Osteocyte (in vitro differentiated cells): ENCODE measurements at regions not wholly inside any gene's neighbourhood (a gene's known extent, or its start where the extent isn't known, plus 50 kb on each side); places are given as distances from the start of the nearest gene placed in this dataset.

ENCODE experiments used
- DNase-seq: peaks from one replicate; pipeline ENCODE4 v3.0.0; 2021; ENCODE audit warnings: mixed read lengths; ENCODE audit not compliant: unreplicated experiment; ENCODE audit errors: extremely low spot score
- H3K27ac Mint-ChIP-seq: one replicate; pipeline ENCODE4 v1.8.0; 2021; ENCODE audit warnings: mild to moderate bottlenecking, mixed read lengths; ENCODE audit not compliant: unreplicated experiment
- H3K27me3 Mint-ChIP-seq: one replicate; pipeline ENCODE4 v1.8.0; 2021; ENCODE audit warnings: mixed read lengths; ENCODE audit not compliant: unreplicated experiment
- H3K36me3 Mint-ChIP-seq: one replicate; pipeline ENCODE4 v1.8.0; 2021; ENCODE audit warnings: mixed read lengths; ENCODE audit not compliant: unreplicated experiment
- H3K4me1 Mint-ChIP-seq: one replicate; pipeline ENCODE4 v1.8.0; 2021; ENCODE audit warnings: mixed read lengths; ENCODE audit not compliant: unreplicated experiment
- H3K4me3 Mint-ChIP-seq: one replicate; pipeline ENCODE4 v1.8.0; 2021; ENCODE audit warnings: mild to moderate bottlenecking, moderate library complexity, mixed read lengths; ENCODE audit not compliant: unreplicated experiment
- H3K9me3 Mint-ChIP-seq: one replicate; pipeline ENCODE4 v1.8.0; 2021; ENCODE audit warnings: mixed read lengths; ENCODE audit not compliant: unreplicated experiment
- TF ChIP-seq, protein P1 (sequence below): fragments of 200-600 bp; sonication (generic); IDR thresholded peaks from 2 replicates; pipeline ENCODE4 v1.5.0; 2021; ENCODE audit warnings: antibody characterized with exemption, mild to moderate bottlenecking, moderate library complexity

DNA sequence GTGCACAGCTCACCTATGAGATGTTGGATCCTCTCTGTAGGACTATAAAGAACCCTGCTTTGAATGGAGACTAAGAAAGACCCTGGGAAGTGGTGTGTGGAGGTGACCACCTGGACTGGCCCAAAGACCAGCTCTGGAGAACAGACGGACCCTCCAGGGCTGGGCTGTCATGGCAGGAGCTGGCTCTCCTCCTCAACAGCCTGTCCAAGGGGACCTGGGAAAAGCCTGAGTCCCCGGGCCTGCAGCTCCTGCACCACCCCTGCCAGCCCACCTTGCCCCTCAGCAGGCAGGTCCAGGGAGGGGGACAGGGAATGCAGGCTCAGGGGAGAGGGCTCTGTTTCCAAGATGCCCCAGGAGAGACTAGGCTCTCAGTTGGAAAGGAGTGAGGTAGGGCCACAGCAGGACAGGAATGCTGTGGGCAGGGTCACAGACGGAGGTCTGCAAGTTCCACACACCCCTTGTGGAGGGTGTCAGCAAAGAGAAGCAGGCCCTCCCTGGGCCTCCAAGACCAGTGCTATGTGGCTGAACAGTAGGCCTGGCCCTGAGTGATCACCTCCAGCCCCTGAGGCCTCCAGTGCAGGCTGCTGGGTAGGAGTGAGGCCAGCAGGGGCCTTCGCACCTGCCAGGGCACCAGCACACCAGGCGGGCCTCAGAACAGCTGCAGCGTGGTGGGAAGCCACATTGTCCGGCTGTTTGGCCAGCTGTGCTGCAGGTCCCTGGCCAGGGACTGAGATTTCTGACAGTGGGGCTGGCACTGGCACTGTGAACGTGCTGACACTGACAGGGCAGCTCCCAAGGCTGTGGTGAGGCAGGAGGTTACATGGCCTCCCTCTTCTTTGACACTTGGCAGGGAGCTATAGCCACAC lies 86.4 kb upstream of the OTOS start:
- Mint-ChIP-seq H3K27me3 (peaks cover 31% of the 10 kb centered on the region), H3K9me3 (peaks cover 24% of the 10 kb centered on the region), H3K4me1 (no peaks in the 10 kb centered on the region), H3K36me3 (peaks cover 5% of the 10 kb centered on the region), H3K4me3 (no peak overlapping the region), H3K27ac (no peak overlapping the region)
- TF ChIP-seq, protein P1, sequence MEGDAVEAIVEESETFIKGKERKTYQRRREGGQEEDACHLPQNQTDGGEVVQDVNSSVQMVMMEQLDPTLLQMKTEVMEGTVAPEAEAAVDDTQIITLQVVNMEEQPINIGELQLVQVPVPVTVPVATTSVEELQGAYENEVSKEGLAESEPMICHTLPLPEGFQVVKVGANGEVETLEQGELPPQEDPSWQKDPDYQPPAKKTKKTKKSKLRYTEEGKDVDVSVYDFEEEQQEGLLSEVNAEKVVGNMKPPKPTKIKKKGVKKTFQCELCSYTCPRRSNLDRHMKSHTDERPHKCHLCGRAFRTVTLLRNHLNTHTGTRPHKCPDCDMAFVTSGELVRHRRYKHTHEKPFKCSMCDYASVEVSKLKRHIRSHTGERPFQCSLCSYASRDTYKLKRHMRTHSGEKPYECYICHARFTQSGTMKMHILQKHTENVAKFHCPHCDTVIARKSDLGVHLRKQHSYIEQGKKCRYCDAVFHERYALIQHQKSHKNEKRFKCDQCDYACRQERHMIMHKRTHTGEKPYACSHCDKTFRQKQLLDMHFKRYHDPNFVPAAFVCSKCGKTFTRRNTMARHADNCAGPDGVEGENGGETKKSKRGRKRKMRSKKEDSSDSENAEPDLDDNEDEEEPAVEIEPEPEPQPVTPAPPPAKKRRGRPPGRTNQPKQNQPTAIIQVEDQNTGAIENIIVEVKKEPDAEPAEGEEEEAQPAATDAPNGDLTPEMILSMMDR: no peak
- peak; percentile 82 for DNase-seq

GRCh38 chr2:240227538-240228428 lies 87.3 kb upstream of the OTOS start:
- H3K36me3 Mint-ChIP-seq: peaks cover 2% of the 10 kb centered on the region
- DNase-seq: peak; percentile 66

DNA sequence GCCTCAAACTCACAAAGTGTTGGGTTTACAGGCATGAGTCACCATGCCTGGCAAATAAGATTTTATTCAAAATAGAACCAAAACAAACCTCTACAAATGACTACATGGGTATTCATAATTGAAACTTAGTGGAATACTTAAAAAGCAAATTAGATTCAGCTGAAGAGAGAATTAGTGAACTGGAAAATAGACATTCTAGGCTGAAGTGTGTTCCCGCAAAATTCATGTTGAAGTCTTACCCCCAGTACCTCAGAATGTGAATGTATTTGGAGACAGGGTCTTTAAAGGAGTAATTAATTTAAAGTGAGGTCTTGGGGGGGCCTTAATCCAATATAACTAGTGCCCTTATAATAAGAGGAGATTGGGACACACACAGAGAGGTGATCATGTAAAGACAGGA lies 88.5 kb upstream of the OTOS start:
- Mint-ChIP-seq H3K27me3 (peaks cover 12% of the 10 kb centered on the region), H3K27ac (no peak overlapping the region), H3K9me3 (peaks cover 14% of the 10 kb centered on the region), H3K36me3 (no peaks in the 10 kb centered on the region), H3K4me3 (no peak overlapping the region), H3K4me1 (no peaks in the 10 kb centered on the region)
- TF ChIP-seq, protein P1: no peak
- no peak for DNase-seq

More at GRCh38 chr2:240227538-240228428, 87.3 kb upstream of the OTOS start:
- TF ChIP-seq, protein P1: no peak
- Mint-ChIP-seq H3K4me3 (no peak overlapping the region), H3K27me3 (peaks cover 23% of the 10 kb centered on the region), H3K4me1 (no peaks in the 10 kb centered on the region), H3K9me3 (peaks cover 17% of the 10 kb centered on the region), H3K27ac (no peak overlapping the region)

DNA sequence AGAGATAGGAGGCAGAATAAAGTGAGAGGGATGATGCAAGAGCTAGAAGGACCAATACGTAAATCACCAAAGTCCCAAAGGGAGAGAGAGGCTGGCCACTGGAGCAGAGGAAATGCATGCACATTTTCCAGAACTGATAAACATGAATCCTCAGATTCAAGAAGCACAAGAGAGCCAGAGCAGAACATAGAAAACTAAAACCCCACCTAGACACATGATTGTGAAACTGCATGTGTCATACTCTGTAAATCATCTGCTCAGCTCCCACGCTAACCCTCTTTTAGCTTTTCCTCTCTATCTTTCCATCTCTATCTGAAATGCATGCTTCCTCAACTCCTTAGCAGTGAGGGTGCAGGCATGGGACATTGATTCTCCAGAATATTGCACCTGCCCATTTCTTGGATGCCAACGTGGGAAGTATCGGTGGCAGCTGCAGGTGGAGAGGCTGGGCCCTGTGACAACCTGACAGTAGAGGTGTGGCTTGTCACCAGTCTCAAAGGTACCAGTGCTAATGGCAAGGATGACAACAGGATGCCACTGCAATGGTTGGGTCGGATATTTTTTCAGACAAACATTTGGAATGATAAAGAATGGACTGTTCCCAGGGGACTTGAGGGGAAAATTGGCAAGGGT lies 89.3 kb upstream of the OTOS start:
- Mint-ChIP-seq H3K27ac (no peak overlapping the region), H3K27me3 (peaks cover 4% of the 10 kb centered on the region), H3K4me3 (no peak overlapping the region), H3K4me1 (peaks cover 5% of the 10 kb centered on the region), H3K9me3 (peaks cover 14% of the 10 kb centered on the region), H3K36me3 (no peaks in the 10 kb centered on the region)
- TF ChIP-seq, protein P1: no peak
- DNase-seq: no peak
